Muscle layer of colon (tissue), 2 donors: ENCODE measurements at regions not wholly inside any gene's neighbourhood (a gene's known extent, or its start where the extent isn't known, plus 50 kb on each side); places are given as distances from the start of the nearest gene placed in this dataset.

Experiments
- H3K27ac ChIP-seq: one replicate; pipeline ENCODE4 v1.7.0; 2013; ENCODE audit warnings: low read depth, mild to moderate bottlenecking, low read length, moderate library complexity
- H3K27me3 ChIP-seq, 2 donors: one replicate each; pipeline ENCODE4 v1.7.0; 2013; ENCODE audit warnings: low read length in 2 of 2, mild to moderate bottlenecking in 2 of 2; ENCODE audit not compliant: insufficient read depth in 2 of 2, control insufficient read depth in 1 of 2
- H3K36me3 ChIP-seq: one replicate; pipeline ENCODE4 v1.7.0; 2013; ENCODE audit warnings: mild to moderate bottlenecking, low read length; ENCODE audit not compliant: insufficient read depth
- H3K4me1 ChIP-seq: one replicate; pipeline ENCODE4 v1.7.0; 2013; ENCODE audit warnings: mild to moderate bottlenecking, low read length; ENCODE audit not compliant: insufficient read depth
- H3K4me3 ChIP-seq, 2 donors: one replicate each; pipeline ENCODE4 v1.7.0; 2013; ENCODE audit warnings: low read length in 2 of 2, low read depth in 1 of 2, mild to moderate bottlenecking in 1 of 2, moderate library complexity in 1 of 2
- H3K9ac ChIP-seq: one replicate; pipeline ENCODE4 v1.7.0; 2013; ENCODE audit warnings: low read length
- H3K9me3 ChIP-seq: one replicate; pipeline ENCODE4 v1.7.0; 2013; ENCODE audit warnings: mild to moderate bottlenecking, low read length
- donor health status: abdominal sarcoma.
- donor health status: Adenocarcinoma of cecum.

- no peak overlapping the region for H3K27ac ChIP-seq
Measured at GRCh38 chr22:22425783-22426624, 82.5 kb downstream of the ZNF280B start.

GRCh38 chr22:22427542-22428065 is 80.9 kb downstream of the ZNF280B start:
- Histone ChIP-seq H3K4me3 (no peak overlapping the region), H3K9ac (no peak overlapping the region), H3K36me3 (no peaks in the 10 kb centered on the region), H3K4me1 (no peaks in the 10 kb centered on the region), H3K27me3 (peaks cover 0 to 7% of the 10 kb centered on the region in 2 donors), H3K27ac (no peak overlapping the region), H3K9me3 (no peaks in the 10 kb centered on the region)

More at GRCh38 chr22:22425783-22426624, 82.5 kb downstream of the ZNF280B start:
- Histone ChIP-seq H3K36me3 (no peaks in the 10 kb centered on the region), H3K4me3 (no peak overlapping the region), H3K4me1 (no peaks in the 10 kb centered on the region), H3K9ac (no peak overlapping the region), H3K9me3 (no peaks in the 10 kb centered on the region), H3K27me3 (peaks cover 0 to 7% of the 10 kb centered on the region in 2 donors)

GRCh38 chr22:22428222-22429098 is 80.1 kb downstream of the ZNF280B start:
- no peaks in the 10 kb centered on the region for H3K4me1 ChIP-seq

GRCh38 chr22:22429369-22430108 is 79.0 kb downstream of the ZNF280B start:
- no peak overlapping the region for H3K4me3 ChIP-seq
- peaks cover 0 to 7% of the 10 kb centered on the region in 2 donors for H3K27me3 ChIP-seq

More at GRCh38 chr22:22428222-22429098, 80.1 kb downstream of the ZNF280B start:
- no peak overlapping the region for H3K27ac ChIP-seq
- no peak overlapping the region for H3K4me3 ChIP-seq
- H3K27me3 ChIP-seq, result peaks cover 0 to 7% of the 10 kb centered on the region in 2 donors
- H3K36me3 ChIP-seq, result no peaks in the 10 kb centered on the region
- no peaks in the 10 kb centered on the region for H3K9me3 ChIP-seq
- no peak overlapping the region for H3K9ac ChIP-seq

GRCh38 chr22:22430111-22430820 is 78.3 kb downstream of the ZNF280B start:
- Histone ChIP-seq H3K36me3 (no peaks in the 10 kb centered on the region), H3K27me3 (peaks cover 0 to 7% of the 10 kb centered on the region in 2 donors), H3K4me1 (no peaks in the 10 kb centered on the region), H3K27ac (no peak overlapping the region), H3K4me3 (no peak overlapping the region), H3K9ac (no peak overlapping the region), H3K9me3 (no peaks in the 10 kb centered on the region)

More at GRCh38 chr22:22429369-22430108, 79.0 kb downstream of the ZNF280B start:
- H3K27ac ChIP-seq, result no peak overlapping the region
- no peaks in the 10 kb centered on the region for H3K4me1 ChIP-seq
- H3K36me3 ChIP-seq, result no peaks in the 10 kb centered on the region
- H3K9me3 ChIP-seq, result no peaks in the 10 kb centered on the region
- no peak overlapping the region for H3K9ac ChIP-seq

GRCh38 chr22:22431271-22432220 is 77.0 kb downstream of the ZNF280B start:
- Histone ChIP-seq H3K4me1 (no peaks in the 10 kb centered on the region), H3K27me3 (peaks cover 0 to 7% of the 10 kb centered on the region in 2 donors), H3K4me3 (no peak overlapping the region), H3K27ac (no peak overlapping the region), H3K9ac (no peak overlapping the region), H3K36me3 (no peaks in the 10 kb centered on the region), H3K9me3 (no peaks in the 10 kb centered on the region)

- H3K4me3 ChIP-seq, result no peak overlapping the region
- H3K9me3 ChIP-seq, result no peaks in the 10 kb centered on the region
- no peaks in the 10 kb centered on the region for H3K4me1 ChIP-seq
- peaks cover 0 to 2% of the 10 kb centered on the region in 2 donors for H3K27me3 ChIP-seq
- no peak overlapping the region for H3K27ac ChIP-seq
- no peak overlapping the region for H3K9ac ChIP-seq
- H3K36me3 ChIP-seq, result no peaks in the 10 kb centered on the region
Measured at GRCh38 chr22:22432479-22432878, 76.1 kb downstream of the ZNF280B start.

GRCh38 chr22:22432937-22433336 is 75.6 kb downstream of the ZNF280B start:
- H3K36me3 ChIP-seq, result no peaks in the 10 kb centered on the region
- no peaks in the 10 kb centered on the region for H3K4me1 ChIP-seq
- H3K27me3 ChIP-seq, result no peaks in the 10 kb centered on the region
- no peak overlapping the region for H3K27ac ChIP-seq
- no peak overlapping the region for H3K9ac ChIP-seq
- no peaks in the 10 kb centered on the region for H3K9me3 ChIP-seq
- H3K4me3 ChIP-seq, result no peak overlapping the region

GRCh38 chr22:22433770-22434169 is 74.8 kb downstream of the ZNF280B start:
- Histone ChIP-seq H3K9ac (no peak overlapping the region), H3K4me3 (no peak overlapping the region), H3K27me3 (no peaks in the 10 kb centered on the region), H3K4me1 (no peaks in the 10 kb centered on the region), H3K27ac (no peak overlapping the region), H3K36me3 (no peaks in the 10 kb centered on the region), H3K9me3 (no peaks in the 10 kb centered on the region)
